ENCODE measurements at regions not wholly inside any gene's neighbourhood (a gene's known extent, or its start where the extent isn't known, plus 50 kb on each side); places are given as distances from the start of the nearest gene placed in this dataset.

GRCh38 chr19:29405728-29405995, 120.1 kb upstream of the VSTM2B start:
- Histone ChIP-seq H3K79me2 (ENCODE audit: low read length) (no peaks in the 10 kb centered on the region), H3K4me3 (ENCODE audit: low read length) (no peak overlapping the region), H3K4me2 (ENCODE audit: low read length) (no peak overlapping the region), H3K27me3 (ENCODE audit: low read depth, low read length) (no peaks in the 10 kb centered on the region; the same call in 1 of the 2 replicates), H3K9ac (ENCODE audit: low read length) (no peak overlapping the region), H2AFZ (ENCODE audit: low read depth, low read length) (no peak overlapping the region), H3K36me3 (replicated peaks; ENCODE audit: low read depth, low read length) (no peaks in the 10 kb centered on the region), H3K4me1 (ENCODE audit: low read length) (no peaks in the 10 kb centered on the region), H3K9me3 (ENCODE audit: insufficient read depth, low read length) (no peaks in the 10 kb centered on the region), H3K27ac (ENCODE audit: low read length) (no peak overlapping the region), H4K20me1 (ENCODE audit: insufficient read depth, low read length) (no peaks in the 10 kb centered on the region)
- no peak for TF ChIP-seq CTCF (IDR thresholded peaks at IDR 0.05; ENCODE audit: low read depth, low read length)
- TF ChIP-seq EZH2phosphoT487 (IDR thresholded peaks at IDR 0.05; ENCODE audit: low read depth): no peak

- Histone ChIP-seq H3K79me2 (ENCODE audit: low read length) (no peaks in the 10 kb centered on the region), H3K4me2 (ENCODE audit: low read length) (no peak overlapping the region), H3K9ac (ENCODE audit: low read length) (no peak overlapping the region), H3K9me3 (ENCODE audit: insufficient read depth, low read length) (no peaks in the 10 kb centered on the region), H3K36me3 (replicated peaks; ENCODE audit: low read depth, low read length) (no peaks in the 10 kb centered on the region), H3K4me3 (ENCODE audit: low read length) (no peak overlapping the region), H2AFZ (ENCODE audit: low read depth, low read length) (no peak overlapping the region), H4K20me1 (ENCODE audit: insufficient read depth, low read length) (no peaks in the 10 kb centered on the region), H3K27ac (ENCODE audit: low read length) (no peak overlapping the region), H3K27me3 (ENCODE audit: low read depth, low read length) (no peaks in the 10 kb centered on the region; the same call in 1 of the 2 replicates), H3K4me1 (ENCODE audit: low read length) (no peaks in the 10 kb centered on the region)
- no peak for TF ChIP-seq EZH2phosphoT487 (IDR thresholded peaks at IDR 0.05; ENCODE audit: low read depth)
- TF ChIP-seq CTCF (IDR thresholded peaks at IDR 0.05; ENCODE audit: low read depth, low read length): no peak
Observed at GRCh38 chr19:29409076-29409862, 116.5 kb upstream of the VSTM2B start.

- Histone ChIP-seq H3K9me3 (ENCODE audit: insufficient read depth, low read length) (no peaks in the 10 kb centered on the region), H3K36me3 (replicated peaks; ENCODE audit: low read depth, low read length) (no peaks in the 10 kb centered on the region), H3K4me3 (ENCODE audit: low read length) (no peak overlapping the region), H3K79me2 (ENCODE audit: low read length) (no peaks in the 10 kb centered on the region), H3K4me2 (ENCODE audit: low read length) (no peak overlapping the region), H3K9ac (ENCODE audit: low read length) (no peak overlapping the region), H3K27me3 (ENCODE audit: low read depth, low read length) (no peaks in the 10 kb centered on the region; the same call in none of the 2 replicates), H3K4me1 (ENCODE audit: low read length) (no peaks in the 10 kb centered on the region), H3K27ac (ENCODE audit: low read length) (no peak overlapping the region), H4K20me1 (ENCODE audit: insufficient read depth, low read length) (no peaks in the 10 kb centered on the region), H2AFZ (ENCODE audit: low read depth, low read length) (no peak overlapping the region)
- TF ChIP-seq EZH2phosphoT487 (IDR thresholded peaks at IDR 0.05; ENCODE audit: low read depth): no peak
Observed at GRCh38 chr19:29410601-29411000, 115.2 kb upstream of the VSTM2B start.

GRCh38 chr19:29411113-29411581, 114.6 kb upstream of the VSTM2B start:
- H3K79me2 ChIP-seq (ENCODE audit: low read length): no peaks in the 10 kb centered on the region
- H2AFZ ChIP-seq (ENCODE audit: low read depth, low read length): no peak overlapping the region
- no peaks in the 10 kb centered on the region; the same call in none of the 2 replicates for H3K27me3 ChIP-seq (ENCODE audit: low read depth, low read length)
- H3K4me2 ChIP-seq (ENCODE audit: low read length): no peak overlapping the region
- no peaks in the 10 kb centered on the region for H4K20me1 ChIP-seq (ENCODE audit: insufficient read depth, low read length)
- H3K4me1 ChIP-seq (ENCODE audit: low read length): no peaks in the 10 kb centered on the region
- H3K4me3 ChIP-seq (ENCODE audit: low read length): no peak overlapping the region
- TF ChIP-seq EZH2phosphoT487 (IDR thresholded peaks at IDR 0.05; ENCODE audit: low read depth) (no peak), CTCF (IDR thresholded peaks at IDR 0.05; ENCODE audit: low read depth, low read length) (no peak)
- no peak overlapping the region for H3K27ac ChIP-seq (ENCODE audit: low read length)
- H3K9ac ChIP-seq (ENCODE audit: low read length): no peak overlapping the region
- H3K36me3 ChIP-seq (replicated peaks; ENCODE audit: low read depth, low read length): no peaks in the 10 kb centered on the region
- H3K9me3 ChIP-seq (ENCODE audit: insufficient read depth, low read length): no peaks in the 10 kb centered on the region
